ENCODE measurements at regions not wholly inside any gene's neighbourhood (a gene's known extent, or its start where the extent isn't known, plus 50 kb on each side); places are given as distances from the start of the nearest gene placed in this dataset.

DNA sequence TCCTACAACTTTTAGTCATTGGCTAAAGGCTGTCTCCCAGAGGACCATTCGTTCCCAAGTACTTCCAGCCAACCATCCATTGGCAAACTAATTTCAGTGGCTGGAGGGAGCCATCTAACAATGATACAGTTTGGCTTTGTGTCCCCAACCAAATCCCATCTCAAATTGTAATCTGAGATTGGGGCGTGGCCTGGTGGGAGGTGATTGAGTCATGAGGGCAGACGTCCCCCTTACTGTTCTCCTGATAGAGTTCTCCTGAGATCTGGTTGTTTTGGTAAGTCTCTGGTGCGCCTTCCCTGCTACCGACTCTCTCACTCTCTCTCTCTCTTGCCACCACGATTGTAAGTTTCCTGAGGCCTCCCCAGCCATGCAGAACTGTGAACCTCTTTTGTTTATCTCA is 99.7 kb upstream of the FUT8 start:
- TF ChIP-seq, protein P1, sequence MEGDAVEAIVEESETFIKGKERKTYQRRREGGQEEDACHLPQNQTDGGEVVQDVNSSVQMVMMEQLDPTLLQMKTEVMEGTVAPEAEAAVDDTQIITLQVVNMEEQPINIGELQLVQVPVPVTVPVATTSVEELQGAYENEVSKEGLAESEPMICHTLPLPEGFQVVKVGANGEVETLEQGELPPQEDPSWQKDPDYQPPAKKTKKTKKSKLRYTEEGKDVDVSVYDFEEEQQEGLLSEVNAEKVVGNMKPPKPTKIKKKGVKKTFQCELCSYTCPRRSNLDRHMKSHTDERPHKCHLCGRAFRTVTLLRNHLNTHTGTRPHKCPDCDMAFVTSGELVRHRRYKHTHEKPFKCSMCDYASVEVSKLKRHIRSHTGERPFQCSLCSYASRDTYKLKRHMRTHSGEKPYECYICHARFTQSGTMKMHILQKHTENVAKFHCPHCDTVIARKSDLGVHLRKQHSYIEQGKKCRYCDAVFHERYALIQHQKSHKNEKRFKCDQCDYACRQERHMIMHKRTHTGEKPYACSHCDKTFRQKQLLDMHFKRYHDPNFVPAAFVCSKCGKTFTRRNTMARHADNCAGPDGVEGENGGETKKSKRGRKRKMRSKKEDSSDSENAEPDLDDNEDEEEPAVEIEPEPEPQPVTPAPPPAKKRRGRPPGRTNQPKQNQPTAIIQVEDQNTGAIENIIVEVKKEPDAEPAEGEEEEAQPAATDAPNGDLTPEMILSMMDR (IDR thresholded peaks at IDR 0.05): no peak
- no peak for TF ChIP-seq POLR2AphosphoS5 (IDR thresholded peaks at IDR 0.05)

Measured in upper lobe of left lung (tissue), 4 donors.